Glutamatergic neuron (in vitro differentiated cells): ENCODE measurements at regions not wholly inside any gene's neighbourhood (a gene's known extent, or its start where the extent isn't known, plus 50 kb on each side); places are given as distances from the start of the nearest gene placed in this dataset.
"Not testable (repeated sequence)": the region's sequence is repeated elsewhere in the genome, so short reads cannot be mapped to it uniquely, and the experiment has no call there.

Experiments
- DNase-seq: peaks from one replicate; pipeline ENCODE4 v3.0.0; 2022
- H3K27ac Mint-ChIP-seq: one replicate; pipeline ENCODE4 v1.8.0; 2020; ENCODE audit warnings: mild to moderate bottlenecking, mixed read lengths, inconsistent platforms; ENCODE audit not compliant: unreplicated experiment
- H3K27me3 Mint-ChIP-seq: one replicate; pipeline ENCODE4 v1.8.0; 2020; ENCODE audit warnings: mild to moderate bottlenecking, moderate library complexity, mixed read lengths, inconsistent platforms; ENCODE audit not compliant: unreplicated experiment
- H3K36me3 Mint-ChIP-seq: one replicate; pipeline ENCODE4 v1.8.0; 2020; ENCODE audit warnings: mild to moderate bottlenecking, mixed read lengths, inconsistent platforms; ENCODE audit not compliant: unreplicated experiment
- H3K4me1 Mint-ChIP-seq: one replicate; pipeline ENCODE4 v1.8.0; 2020; ENCODE audit warnings: mild to moderate bottlenecking, low read depth, mixed read lengths, inconsistent platforms; ENCODE audit not compliant: unreplicated experiment
- H3K4me3 Mint-ChIP-seq: one replicate; pipeline ENCODE4 v1.8.0; 2020; ENCODE audit warnings: mild to moderate bottlenecking, mixed read lengths, inconsistent platforms; ENCODE audit not compliant: unreplicated experiment
- H3K9me3 Mint-ChIP-seq: one replicate; pipeline ENCODE4 v1.8.0; 2020; ENCODE audit warnings: mild to moderate bottlenecking, moderate library complexity, mixed read lengths, inconsistent platforms; ENCODE audit not compliant: unreplicated experiment
- TF ChIP-seq, protein P1 (sequence below): fragments of 200-600 bp; sonication (generic); IDR thresholded peaks from one replicate; pipeline ENCODE4 v1.5.0; 2021; ENCODE audit not compliant: partially characterized antibody, unreplicated experiment

GRCh38 chr1:157306896-157307295, 168.7 kb upstream of the ETV3 start:
- H3K9me3 Mint-ChIP-seq: no peaks in the 10 kb centered on the region
- no peak overlapping the region for H3K27ac Mint-ChIP-seq
- TF ChIP-seq, protein P1, sequence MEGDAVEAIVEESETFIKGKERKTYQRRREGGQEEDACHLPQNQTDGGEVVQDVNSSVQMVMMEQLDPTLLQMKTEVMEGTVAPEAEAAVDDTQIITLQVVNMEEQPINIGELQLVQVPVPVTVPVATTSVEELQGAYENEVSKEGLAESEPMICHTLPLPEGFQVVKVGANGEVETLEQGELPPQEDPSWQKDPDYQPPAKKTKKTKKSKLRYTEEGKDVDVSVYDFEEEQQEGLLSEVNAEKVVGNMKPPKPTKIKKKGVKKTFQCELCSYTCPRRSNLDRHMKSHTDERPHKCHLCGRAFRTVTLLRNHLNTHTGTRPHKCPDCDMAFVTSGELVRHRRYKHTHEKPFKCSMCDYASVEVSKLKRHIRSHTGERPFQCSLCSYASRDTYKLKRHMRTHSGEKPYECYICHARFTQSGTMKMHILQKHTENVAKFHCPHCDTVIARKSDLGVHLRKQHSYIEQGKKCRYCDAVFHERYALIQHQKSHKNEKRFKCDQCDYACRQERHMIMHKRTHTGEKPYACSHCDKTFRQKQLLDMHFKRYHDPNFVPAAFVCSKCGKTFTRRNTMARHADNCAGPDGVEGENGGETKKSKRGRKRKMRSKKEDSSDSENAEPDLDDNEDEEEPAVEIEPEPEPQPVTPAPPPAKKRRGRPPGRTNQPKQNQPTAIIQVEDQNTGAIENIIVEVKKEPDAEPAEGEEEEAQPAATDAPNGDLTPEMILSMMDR: no peak
- H3K36me3 Mint-ChIP-seq: no peaks in the 10 kb centered on the region
- H3K27me3 Mint-ChIP-seq: peaks cover 2% of the 10 kb centered on the region
- no peak for DNase-seq
- H3K4me3 Mint-ChIP-seq: no peak overlapping the region
- H3K4me1 Mint-ChIP-seq: no peaks in the 10 kb centered on the region

GRCh38 chr1:157304271-157304670, 166.1 kb upstream of the ETV3 start:
- H3K4me1 Mint-ChIP-seq: no peaks in the 10 kb centered on the region
- no peak overlapping the region for H3K4me3 Mint-ChIP-seq
- TF ChIP-seq, protein P1: no peak
- no peaks in the 10 kb centered on the region for H3K9me3 Mint-ChIP-seq
- DNase-seq: no peak
- no peaks in the 10 kb centered on the region for H3K36me3 Mint-ChIP-seq
- H3K27me3 Mint-ChIP-seq: peaks cover 2% of the 10 kb centered on the region
- H3K27ac Mint-ChIP-seq: no peak overlapping the region

DNA sequence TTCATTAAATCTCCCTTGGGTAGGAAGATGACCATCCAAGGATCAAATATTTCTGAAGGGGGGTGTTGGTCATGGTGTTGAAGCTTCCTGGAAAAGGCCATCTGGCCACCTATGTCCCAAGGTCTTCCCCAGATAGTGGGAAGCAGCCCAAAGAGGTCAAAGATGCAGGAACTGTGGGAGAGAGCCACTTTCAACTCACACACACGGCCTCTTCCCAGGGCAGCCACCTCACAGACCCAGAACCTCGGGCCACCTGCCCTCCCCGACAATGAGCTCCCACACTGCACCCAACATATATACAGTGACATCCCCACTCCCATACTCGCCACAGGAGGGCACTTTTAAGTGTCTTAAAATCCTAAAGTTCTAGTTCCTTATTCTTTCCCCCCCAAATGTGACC, 164.5 kb upstream of the ETV3 start:
- no peak overlapping the region for H3K4me3 Mint-ChIP-seq
- H3K9me3 Mint-ChIP-seq: peaks cover 2% of the 10 kb centered on the region
- no peak overlapping the region for H3K27ac Mint-ChIP-seq
- no peaks in the 10 kb centered on the region for H3K36me3 Mint-ChIP-seq
- TF ChIP-seq, protein P1: no peak
- no peaks in the 10 kb centered on the region for H3K4me1 Mint-ChIP-seq
- no peak for DNase-seq
- peaks cover 4% of the 10 kb centered on the region for H3K27me3 Mint-ChIP-seq

GRCh38 chr1:157302199-157302497, 164.0 kb upstream of the ETV3 start:
- TF ChIP-seq, protein P1: no peak
- Mint-ChIP-seq H3K27ac (no peak overlapping the region), H3K4me3 (no peak overlapping the region), H3K4me1 (no peaks in the 10 kb centered on the region), H3K27me3 (peaks cover 4% of the 10 kb centered on the region), H3K36me3 (no peaks in the 10 kb centered on the region), H3K9me3 (peaks cover 2% of the 10 kb centered on the region)
- DNase-seq: no peak

- Mint-ChIP-seq H3K4me1 (no peaks in the 10 kb centered on the region), H3K9me3 (peaks cover 2% of the 10 kb centered on the region), H3K27ac (no peak overlapping the region), H3K36me3 (no peaks in the 10 kb centered on the region), H3K27me3 (peaks cover 4% of the 10 kb centered on the region), H3K4me3 (no peak overlapping the region)
- no peak for DNase-seq
- TF ChIP-seq, protein P1: no peak
Measured at GRCh38 chr1:157301477-157302198, 163.4 kb upstream of the ETV3 start.

GRCh38 chr1:157294387-157295145, 156.4 kb upstream of the ETV3 start:
- H3K4me3 Mint-ChIP-seq: not testable (repeated sequence)

More at GRCh38 chr1:157294387-157295145, 156.4 kb upstream of the ETV3 start:
- H3K27ac Mint-ChIP-seq, H3K9me3 Mint-ChIP-seq, DNase-seq, H3K4me1 Mint-ChIP-seq, H3K27me3 Mint-ChIP-seq, H3K36me3 Mint-ChIP-seq: not testable (repeated sequence)
